Retina (tissue), 1 donor: ENCODE measurements at regions not wholly inside any gene's neighbourhood (a gene's known extent, or its start where the extent isn't known, plus 50 kb on each side); places are given as distances from the start of the nearest gene placed in this dataset.
"Not testable (repeated sequence)": the region's sequence is repeated elsewhere in the genome, so short reads cannot be mapped to it uniquely, and the experiment has no call there.

Source experiments
- DNase-seq: peaks from one replicate; pipeline ENCODE4 v3.0.0-alpha.2; 2016

DNA sequence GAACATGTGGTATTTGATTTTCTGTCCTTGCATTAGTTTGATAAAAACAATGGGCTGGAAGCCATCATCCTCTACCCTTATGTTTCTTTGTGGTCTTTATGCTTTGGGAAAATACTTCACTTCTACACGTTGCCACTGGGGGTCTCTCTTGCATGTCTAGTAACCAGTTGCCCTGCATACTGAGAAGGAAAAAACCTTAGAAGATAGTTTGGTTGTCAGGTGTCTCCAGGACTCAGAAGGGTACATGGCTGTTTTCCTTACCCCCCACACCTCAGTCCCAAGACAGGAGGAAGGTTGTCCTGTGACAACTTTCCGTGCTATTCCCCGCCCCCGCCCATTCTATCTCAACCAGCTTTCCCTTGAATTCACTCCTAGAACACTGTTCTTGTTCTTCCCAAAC lies 62.1 kb upstream of the LANCL3 start:
- DNase-seq = peak; percentile 5

DNA sequence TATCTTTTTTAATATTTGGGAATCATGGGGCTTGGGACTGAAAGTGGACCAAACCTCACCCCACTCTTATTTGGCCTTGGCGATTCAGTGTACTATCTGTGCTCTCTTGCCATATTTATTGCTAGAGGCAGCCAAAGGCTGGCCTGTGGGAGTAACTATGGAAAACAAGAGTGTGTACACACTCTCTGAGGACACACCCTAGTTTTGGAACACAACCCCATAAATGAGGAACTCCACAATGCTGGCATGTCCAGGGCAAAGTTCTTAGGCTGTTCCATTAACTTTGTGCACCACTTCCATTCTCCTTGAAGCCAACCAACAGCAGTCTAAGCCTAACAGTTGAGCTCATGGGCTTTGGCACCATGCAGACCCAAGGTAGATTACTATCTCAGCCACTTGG lies 54.9 kb upstream of the LANCL3 start:
- not testable (repeated sequence) for DNase-seq

DNA sequence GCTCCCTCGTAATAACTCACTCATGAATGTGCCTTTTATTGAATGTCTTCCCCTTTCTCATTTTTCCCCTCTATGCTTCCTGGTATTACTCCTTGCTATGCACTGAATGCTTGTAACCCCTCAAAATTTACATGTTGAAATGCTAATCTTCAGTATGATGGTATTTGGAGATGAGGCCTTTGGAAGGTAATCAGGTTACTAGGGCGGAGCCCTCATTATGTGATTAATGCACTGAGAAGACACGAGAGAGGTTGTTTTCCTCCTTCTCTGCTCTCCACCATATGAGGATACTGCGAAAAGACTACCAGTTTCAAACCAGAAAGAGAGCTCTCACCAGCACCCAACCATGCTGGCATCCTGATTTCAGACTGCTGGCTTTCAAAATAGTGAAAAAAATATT lies 52.2 kb upstream of the LANCL3 start:
- DNase-seq = not testable (repeated sequence)

GRCh38 chrX:37520860-37521450 lies 50.5 kb upstream of the LANCL3 start:
- DNase-seq = not testable (repeated sequence)
